ENCODE measurements at regions not wholly inside any gene's neighbourhood (a gene's known extent, or its start where the extent isn't known, plus 50 kb on each side); places are given as distances from the start of the nearest gene placed in this dataset.

- H3K79me2 ChIP-seq (ENCODE audit: insufficient read depth, low read length) = no peaks in the 10 kb centered on the region
- no CpG with 5 or more reads among the region's 3 CpGs for WGBS (ENCODE audit: insufficient coverage)
Measured at GRCh38 chr13:72315312-72315711, 412.1 kb downstream of the MZT1 start.

DNA sequence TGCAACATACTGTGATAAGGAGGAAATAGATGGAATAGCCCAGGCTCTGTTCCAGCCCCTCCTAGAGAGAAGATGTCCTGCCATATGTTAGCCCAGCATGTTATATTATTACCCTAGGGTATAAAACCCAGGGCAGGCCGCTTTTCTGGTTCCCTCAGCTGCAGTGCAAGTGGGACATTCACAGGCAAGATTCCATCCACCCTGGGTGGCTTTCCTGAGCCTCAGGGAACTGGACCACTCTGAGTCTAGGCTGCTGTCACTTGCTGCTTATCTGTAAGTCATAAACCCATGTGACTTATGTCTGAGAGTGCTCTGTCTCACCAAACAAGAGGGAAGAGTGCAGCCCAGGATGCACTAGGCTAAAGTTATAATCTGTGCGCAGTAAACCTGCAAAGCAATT, 413.2 kb downstream of the MZT1 start:
- Mint-ChIP-seq H3K4me1 (no peaks in the 10 kb centered on the region), H3K27me3 (ENCODE audit: low read depth in 3 of 3) (peaks cover 0 to 2% (median 0%) of the 10 kb centered on the region in 3 donors), H3K9me3 (peaks cover 0 to 5% (median 2%) of the 10 kb centered on the region in 7 donors), H3K36me3 (no peaks in the 10 kb centered on the region), H3K4me3 (no peak overlapping the region), H3K27ac (no peak overlapping the region)
- no peaks in the 10 kb centered on the region for H4K20me1 ChIP-seq (ENCODE audit: insufficient read depth, low read length)
- no peaks in the 10 kb centered on the region for H3K79me2 ChIP-seq (ENCODE audit: insufficient read depth, low read length)
- DNase-seq = no peak
- H2AFZ ChIP-seq (ENCODE audit: insufficient read depth, low read depth, low read length, poor library complexity, severe bottlenecking) = no peak overlapping the region
- TF ChIP-seq CTCF (IDR thresholded peaks at IDR 0.05) = no peak
- peaks cover 0 to 1% of the 10 kb centered on the region in 2 donors for H3K9me3 ChIP-seq (replicated peaks in 1 of 2; ENCODE audit: control insufficient read depth in 1 of 2, insufficient read depth in 1 of 2, low read length in 2 of 2)
- no peak overlapping the region for H3K4me2 ChIP-seq (replicated peaks; ENCODE audit: extremely low read depth, low read length, poor library complexity, severe bottlenecking)
- H3K27ac ChIP-seq (ENCODE audit: low read depth in 1 of 2, low read length in 2 of 2) = no peak overlapping the region
- 88% methylated on average over 1 of the region's 2 CpGs for WGBS (ENCODE audit: insufficient coverage)
- no peaks in the 10 kb centered on the region for H3K27me3 ChIP-seq (ENCODE audit: control insufficient read depth in 2 of 2, insufficient read depth in 2 of 2, low read length in 2 of 2)
- H3K4me3 ChIP-seq (replicated peaks in 1 of 3; ENCODE audit: low read depth in 2 of 3, low read length in 3 of 3) = no peak overlapping the region
- no peaks in the 10 kb centered on the region for H3K4me1 ChIP-seq (ENCODE audit: control insufficient read depth in 1 of 2, insufficient read depth in 2 of 2, low read length in 2 of 2)
- no peaks in the 10 kb centered on the region for H3K36me3 ChIP-seq (replicated peaks in 1 of 2; ENCODE audit: control insufficient read depth in 1 of 2, insufficient read depth in 2 of 2, low read length in 2 of 2)
- intact Hi-C loops (cut with micrococcal nuclease) = no loop called here
- no peak overlapping the region for H3K9ac ChIP-seq (ENCODE audit: insufficient read depth, low read length, poor library complexity, severe bottlenecking)

More at GRCh38 chr13:72315312-72315711, 412.1 kb downstream of the MZT1 start:
- Histone ChIP-seq H3K27ac (ENCODE audit: low read depth in 1 of 2, low read length in 2 of 2) (no peak overlapping the region), H3K4me3 (replicated peaks in 1 of 3; ENCODE audit: low read depth in 2 of 3, low read length in 3 of 3) (no peak overlapping the region), H3K4me1 (ENCODE audit: control insufficient read depth in 1 of 2, insufficient read depth in 2 of 2, low read length in 2 of 2) (no peaks in the 10 kb centered on the region), H2AFZ (ENCODE audit: insufficient read depth, low read depth, low read length, poor library complexity, severe bottlenecking) (no peak overlapping the region), H3K36me3 (replicated peaks in 1 of 2; ENCODE audit: control insufficient read depth in 1 of 2, insufficient read depth in 2 of 2, low read length in 2 of 2) (no peaks in the 10 kb centered on the region), H3K27me3 (ENCODE audit: control insufficient read depth in 2 of 2, insufficient read depth in 2 of 2, low read length in 2 of 2) (no peaks in the 10 kb centered on the region), H3K9me3 (replicated peaks in 1 of 2; ENCODE audit: control insufficient read depth in 1 of 2, insufficient read depth in 1 of 2, low read length in 2 of 2) (no peaks in the 10 kb centered on the region), H3K4me2 (replicated peaks; ENCODE audit: extremely low read depth, low read length, poor library complexity, severe bottlenecking) (no peak overlapping the region), H4K20me1 (ENCODE audit: insufficient read depth, low read length) (no peaks in the 10 kb centered on the region), H3K9ac (ENCODE audit: insufficient read depth, low read length, poor library complexity, severe bottlenecking) (no peak overlapping the region)
- no peak for DNase-seq
- H3K27me3 Mint-ChIP-seq (ENCODE audit: low read depth in 3 of 3) = peaks cover 0 to 2% (median 0%) of the 10 kb centered on the region in 3 donors
- H3K27ac Mint-ChIP-seq = no peak overlapping the region
- intact Hi-C loops (cut with micrococcal nuclease) = no loop called here
- no peak for TF ChIP-seq CTCF (IDR thresholded peaks at IDR 0.05)
- H3K4me1 Mint-ChIP-seq = no peaks in the 10 kb centered on the region
- no peaks in the 10 kb centered on the region for H3K36me3 Mint-ChIP-seq
- H3K4me3 Mint-ChIP-seq = no peak overlapping the region
- peaks cover 0 to 4% (median 0%) of the 10 kb centered on the region in 7 donors for H3K9me3 Mint-ChIP-seq

Measured in CD14-positive monocyte (primary cell).